Stimulated activated naive CD8-positive, alpha-beta T cell treated with anti-CD3 and anti-CD28 coated beads, Interleukin-15, Interleukin-2, amounts not matched to agents 100 U/mL and 50 U/mL, for 24 hours (primary cell): ENCODE measurements at regions not wholly inside any gene's neighbourhood (a gene's known extent, or its start where the extent isn't known, plus 50 kb on each side); places are given as distances from the start of the nearest gene placed in this dataset.

Experiments
- ATAC-seq: fragments of 150-1000 bp; cut with Tn5 transposase; one replicate; pipeline ENCODE4 v1.10.0; 2021
- DNase-seq: peaks from one replicate; pipeline ENCODE4 v3.0.0; 2021

DNA sequence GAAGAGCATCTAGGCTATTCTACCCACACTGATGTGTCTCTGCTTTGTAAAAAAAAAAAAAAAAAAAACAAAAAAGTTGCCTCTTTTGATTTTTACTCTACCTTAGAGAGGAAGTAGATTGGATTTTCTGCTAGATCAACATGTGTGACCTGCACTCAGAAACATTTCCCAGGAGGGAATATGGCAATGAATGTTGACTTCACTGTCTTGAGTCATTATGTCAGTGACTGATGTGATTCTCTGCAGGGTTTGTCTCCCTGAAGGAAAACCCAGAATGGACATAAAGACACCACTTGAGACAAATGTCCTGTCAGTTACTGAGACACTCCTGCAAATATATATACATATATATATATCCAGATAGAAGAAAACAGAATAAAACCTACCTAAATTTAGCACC, 370.3 kb downstream of the BMPER start:
- DNase-seq (no peak), ATAC-seq (no peak)

DNA sequence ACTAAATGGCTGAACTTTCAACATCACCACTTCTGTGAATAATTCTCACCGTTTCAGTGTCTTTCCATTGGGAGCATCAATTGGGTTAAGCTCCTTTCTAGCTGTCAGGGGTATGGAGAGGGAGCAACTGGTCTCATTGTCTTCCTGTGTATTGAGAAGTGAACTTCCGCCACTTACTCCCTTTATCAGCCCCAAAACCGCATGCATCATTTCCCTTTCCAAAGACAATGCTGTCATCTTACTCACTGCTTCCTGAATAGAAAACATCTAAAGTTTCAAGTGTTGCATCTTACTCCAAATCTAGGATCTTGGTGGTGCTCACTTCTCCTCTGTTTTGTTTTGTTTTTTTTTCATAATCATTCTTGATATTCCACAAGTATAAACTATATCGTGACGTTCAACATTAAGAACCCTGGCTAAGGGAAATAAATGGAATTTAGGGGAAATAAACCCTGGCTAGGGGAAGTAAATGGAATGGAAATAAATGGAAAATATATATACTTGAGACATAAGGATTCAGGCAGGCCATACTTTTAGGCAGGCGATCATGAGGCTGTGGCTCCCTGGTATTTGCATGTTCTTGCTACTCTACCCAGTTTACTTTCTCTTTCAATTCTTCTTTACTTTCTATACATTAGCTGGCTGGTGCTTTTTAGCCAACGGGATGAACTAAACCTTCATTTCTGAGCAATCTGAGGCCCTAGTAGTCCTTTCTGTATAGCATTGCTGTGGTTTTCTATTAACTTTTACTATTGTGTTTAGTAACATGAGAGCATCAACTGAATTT, 371.9 kb downstream of the BMPER start:
- ATAC-seq (no peak), DNase-seq (no peak)

DNA sequence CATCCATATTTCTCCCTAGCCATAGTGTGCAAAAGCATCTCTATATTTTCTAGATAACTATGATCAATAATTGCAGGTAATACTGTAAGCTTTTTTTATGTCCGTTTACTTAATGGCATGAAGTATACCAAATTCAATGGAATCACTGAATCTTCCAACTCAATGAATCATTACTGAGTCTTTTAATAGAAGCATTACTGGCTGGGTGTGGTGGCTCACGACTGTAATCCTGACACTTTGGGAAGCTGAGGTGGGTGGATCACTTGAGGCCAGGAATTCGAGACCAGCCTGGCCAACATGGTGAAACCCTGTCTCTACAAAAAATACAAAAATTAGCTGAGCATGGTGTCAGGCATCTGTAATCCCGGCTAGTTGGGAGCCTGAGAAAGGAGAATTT, 372.5 kb downstream of the BMPER start:
- ATAC-seq = no peak
- DNase-seq = no peak

DNA sequence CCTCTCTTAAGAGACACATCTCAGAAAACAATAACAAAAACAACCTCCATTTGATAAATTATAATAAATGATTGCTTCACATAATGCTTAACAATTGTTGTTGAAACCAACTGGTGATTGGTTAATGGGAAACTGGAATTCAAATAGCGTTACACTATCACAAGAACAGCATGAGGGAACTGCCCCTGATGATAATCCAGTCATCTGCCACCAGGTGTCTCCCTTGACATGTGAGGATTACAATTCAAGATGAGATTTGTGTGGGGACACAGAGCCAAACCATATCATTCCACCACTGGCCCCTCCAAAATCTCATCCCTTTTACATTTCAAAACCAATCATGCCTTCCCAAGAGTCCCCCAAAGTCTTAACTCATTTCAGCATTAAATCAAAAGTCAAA, 375.9 kb downstream of the BMPER start:
- DNase-seq (no peak), ATAC-seq (no peak)

DNA sequence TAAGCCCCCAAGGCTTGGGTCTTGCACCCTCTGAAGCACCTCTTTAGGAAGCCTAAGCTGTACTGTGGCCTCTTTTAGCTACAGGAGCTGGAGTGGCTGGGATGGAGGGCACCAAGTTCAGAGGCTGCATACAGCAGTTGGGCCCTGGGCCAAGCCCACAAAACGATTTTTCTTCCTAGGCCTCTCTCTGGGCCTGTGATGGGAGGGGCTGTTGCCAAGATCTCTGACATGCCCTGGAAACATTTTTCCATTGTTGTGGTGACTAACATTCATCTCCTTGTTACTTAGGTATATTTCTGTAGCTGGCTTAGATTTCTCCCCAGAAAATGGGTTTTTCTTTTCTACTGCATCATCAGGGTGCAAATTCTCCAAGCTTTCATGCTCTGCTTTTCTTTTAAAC, 375.7 kb upstream of the NPSR1 start:
- DNase-seq (no peak), ATAC-seq (no peak)

DNA sequence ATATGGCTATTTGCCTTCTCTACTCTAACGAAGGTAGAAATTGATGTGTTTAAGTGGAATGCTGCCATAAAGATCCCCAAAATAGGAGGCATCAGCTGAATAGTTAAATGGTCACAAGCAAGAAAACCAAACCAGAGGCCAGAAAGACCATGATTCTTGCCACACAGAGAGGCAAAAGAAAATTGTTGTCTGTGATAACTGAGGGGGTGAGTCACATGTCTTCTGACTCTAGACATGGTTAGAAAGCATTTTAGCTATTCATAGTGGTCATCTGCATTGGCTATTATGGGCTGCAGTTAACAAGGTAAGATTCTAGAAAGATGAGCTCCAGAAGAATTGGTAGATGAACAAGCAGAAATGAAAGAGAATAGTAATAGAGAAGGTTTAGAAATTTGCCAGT, 361.4 kb upstream of the NPSR1 start:
- DNase-seq = no peak
- no peak for ATAC-seq

DNA sequence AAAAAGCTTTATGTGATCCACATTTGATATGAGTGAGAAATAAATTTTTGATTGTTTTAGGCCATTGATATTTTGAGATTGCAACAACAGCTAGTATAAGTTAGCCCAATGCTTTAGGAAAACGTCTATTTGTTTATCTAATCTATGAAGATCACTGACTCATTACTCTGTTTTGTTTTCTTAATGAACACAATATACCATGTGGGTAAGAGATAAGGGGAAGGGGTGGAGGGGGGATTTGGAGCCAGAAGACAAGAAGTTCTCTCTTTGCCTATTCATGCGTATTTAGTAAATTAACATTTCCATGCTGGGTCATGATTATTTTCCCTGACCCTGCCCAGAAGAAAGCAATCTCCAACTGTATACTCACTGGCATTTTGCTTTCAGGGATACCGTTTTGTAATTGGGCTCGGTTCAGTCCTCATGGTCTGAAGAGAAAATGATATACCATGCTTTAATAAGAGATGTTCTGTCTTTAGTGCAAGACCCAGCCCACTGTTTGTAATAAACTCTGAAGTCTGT, 359.5 kb upstream of the NPSR1 start:
- no peak for ATAC-seq

DNA sequence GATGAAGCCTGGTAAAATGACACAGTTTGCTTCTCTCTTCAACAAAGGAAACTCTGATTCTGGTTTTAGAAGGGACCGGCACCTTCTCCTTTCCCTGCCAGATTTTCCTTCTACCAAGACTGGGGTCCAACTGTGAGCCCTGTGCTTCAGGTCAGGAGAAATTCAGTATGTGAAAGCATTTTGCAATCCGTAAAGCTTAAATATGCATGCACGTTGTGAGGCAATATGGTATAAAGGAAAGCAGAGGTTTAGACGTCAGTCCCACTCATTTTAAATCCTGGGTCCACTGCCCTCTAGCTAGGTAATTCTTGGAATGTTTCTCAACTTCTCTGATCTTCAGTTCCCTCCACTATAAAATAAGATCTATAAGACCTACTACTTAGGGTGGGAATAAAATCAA, 359.0 kb upstream of the NPSR1 start:
- no peak for ATAC-seq
- DNase-seq = no peak

More for the DNA sequence above, 359.5 kb upstream of the NPSR1 start:
- no peak for DNase-seq

DNA sequence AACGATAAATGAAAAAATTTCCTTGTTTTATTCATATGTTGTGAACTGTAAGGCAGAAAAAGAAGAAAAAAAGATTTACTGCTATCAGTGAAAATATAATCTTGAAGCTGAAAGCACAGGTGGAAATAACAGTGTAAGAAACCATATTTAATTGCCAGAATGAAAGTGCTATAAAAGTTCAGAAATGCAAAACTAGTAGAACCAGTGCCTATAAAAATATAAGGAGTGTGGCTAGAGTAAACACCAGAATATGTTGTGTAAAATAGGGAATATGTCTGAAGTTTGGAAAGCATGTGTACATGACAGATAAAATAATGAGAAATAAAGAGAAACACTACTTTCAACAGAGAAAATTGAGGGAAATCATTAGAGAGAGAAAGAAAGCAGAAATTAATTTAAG, 350.5 kb upstream of the NPSR1 start:
- DNase-seq = no peak
- no peak for ATAC-seq

DNA sequence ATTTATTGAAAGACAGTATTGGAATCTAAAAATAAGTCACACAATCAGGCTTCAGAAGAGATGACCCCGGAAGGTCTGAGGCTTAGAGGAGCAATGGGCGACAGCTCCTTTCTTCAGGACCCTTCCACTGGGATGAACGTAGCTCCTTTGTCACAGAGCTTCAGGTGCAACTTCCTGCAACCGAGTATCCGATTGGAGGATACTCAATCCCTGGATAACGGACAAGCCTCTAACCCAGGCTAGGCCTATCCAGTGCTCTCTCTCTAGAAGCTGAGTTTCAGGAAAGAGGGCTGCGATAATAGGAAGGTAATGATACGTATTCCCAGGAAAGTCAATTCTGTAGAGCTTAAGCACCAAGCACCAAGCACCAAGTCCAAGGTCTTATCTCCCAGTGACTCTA, 349.4 kb upstream of the NPSR1 start:
- no peak for DNase-seq
- ATAC-seq = no peak

DNA sequence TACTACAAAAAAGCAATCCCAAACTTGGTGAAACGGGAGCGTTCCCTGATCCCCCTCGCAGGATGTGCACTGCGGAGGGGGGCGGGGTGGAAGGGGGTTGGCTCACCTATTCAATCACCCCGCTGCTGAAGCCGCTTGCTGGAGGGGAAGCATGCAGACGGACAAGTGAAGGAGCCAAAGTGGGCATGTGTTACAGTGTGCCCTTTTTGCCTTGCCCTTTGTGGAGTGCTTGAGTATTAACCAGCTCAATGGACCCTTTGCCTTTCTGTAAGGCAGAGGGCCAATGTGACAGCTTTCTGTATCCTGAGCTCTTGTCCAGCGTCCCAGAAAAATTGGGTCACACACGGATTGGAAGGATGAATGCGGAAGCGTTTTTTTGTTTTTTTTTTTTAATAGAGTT, 348.9 kb upstream of the NPSR1 start:
- DNase-seq = no peak
- ATAC-seq = no peak

DNA sequence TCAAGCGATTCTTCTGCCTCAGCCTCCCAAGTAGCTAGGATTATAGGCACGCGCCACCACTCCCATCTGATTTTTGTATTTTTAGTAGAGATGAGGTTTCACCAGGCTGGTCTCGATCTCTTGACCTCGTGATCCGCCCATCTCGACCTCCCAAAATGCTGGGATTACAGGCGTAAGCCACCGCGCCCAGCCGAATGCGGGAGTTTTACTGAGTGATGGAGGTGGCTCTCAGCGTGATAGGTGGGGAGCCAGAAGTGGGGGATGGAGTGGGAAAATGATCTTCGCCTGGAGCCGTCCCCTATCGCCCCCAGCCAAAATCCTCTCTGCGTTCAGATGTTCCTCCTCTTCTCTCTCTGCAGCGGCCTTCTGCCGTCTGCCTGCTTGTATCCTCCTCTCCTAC, 348.4 kb upstream of the NPSR1 start:
- ATAC-seq = no peak
- DNase-seq = no peak

DNA sequence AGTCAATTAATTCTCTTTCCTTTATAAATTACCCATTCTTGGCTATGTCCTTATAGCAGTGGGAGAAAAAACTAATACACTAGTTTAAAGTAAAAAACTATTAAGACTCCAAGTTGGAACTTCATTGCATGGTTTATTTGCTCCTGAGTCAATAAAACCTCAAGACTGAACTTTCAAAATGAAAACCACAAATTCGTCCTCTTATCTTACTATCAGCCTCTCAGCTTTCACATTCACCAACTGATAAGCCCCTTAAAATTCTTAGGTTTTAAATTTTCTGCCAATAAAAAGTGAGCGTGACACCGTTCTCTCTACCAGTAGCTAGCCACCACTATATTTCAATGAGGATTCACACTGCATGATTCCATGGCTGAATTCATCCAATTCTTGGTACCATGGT, 346.4 kb upstream of the NPSR1 start:
- ATAC-seq (no peak), DNase-seq (no peak)

DNA sequence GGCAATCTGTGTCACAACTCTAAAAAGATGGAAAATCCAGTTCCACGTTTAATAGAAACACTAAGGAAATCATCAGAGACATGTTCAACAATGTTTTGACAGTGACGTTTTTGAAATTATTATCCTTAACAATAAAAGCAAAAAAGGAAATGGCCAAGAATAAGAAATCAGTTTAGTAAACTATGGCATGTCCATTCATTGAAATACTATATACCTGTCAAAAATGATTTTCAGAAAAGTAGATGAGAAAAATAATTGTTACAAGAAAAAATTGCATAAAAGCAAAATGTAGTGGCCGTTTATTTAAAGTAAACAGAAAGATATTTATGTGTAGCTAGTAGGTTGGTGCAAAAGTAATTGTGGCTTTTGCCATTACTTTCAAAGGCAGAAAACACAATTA, 345.4 kb upstream of the NPSR1 start:
- no peak for ATAC-seq

DNA sequence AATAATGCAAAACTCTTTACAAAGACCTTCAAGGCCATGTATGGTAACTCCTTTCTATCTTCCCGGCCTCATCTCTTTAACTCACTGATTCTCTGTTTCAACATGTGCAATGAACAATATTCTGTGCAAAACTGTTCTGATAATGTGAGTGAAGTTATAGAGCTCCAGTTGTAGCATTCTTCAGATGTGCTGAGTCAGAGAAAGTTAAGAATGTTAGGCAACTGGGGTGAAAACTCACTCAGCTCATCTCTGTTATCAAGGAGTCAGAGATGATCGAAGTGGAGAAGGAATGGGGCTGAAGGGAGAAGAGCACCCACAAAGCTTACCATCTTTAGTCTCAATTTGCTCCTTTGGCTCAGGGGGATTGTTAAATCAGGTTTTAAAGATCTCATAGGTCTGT, 344.7 kb upstream of the NPSR1 start:
- DNase-seq (no peak), ATAC-seq (no peak)

More for the DNA sequence above, 345.4 kb upstream of the NPSR1 start:
- DNase-seq = no peak

DNA sequence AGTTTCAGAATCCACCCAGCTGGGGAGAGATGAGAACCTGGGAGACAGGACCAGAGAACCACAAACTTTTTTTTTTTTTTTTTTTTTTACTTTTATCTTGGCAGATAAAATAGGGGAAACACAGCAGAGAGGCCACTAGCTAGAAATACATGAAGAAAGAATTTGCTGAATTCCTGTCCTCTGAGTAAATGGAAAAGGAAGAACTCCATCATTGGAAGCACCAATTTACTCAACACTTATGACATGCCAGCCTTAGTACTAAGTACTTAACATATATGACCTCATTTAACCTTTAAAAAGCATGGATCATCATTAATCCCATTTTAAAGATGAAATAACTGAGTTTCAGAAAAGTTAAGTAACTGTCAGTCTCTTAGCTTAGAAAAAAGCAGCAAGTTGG, 343.0 kb upstream of the NPSR1 start:
- DNase-seq = no peak

DNA sequence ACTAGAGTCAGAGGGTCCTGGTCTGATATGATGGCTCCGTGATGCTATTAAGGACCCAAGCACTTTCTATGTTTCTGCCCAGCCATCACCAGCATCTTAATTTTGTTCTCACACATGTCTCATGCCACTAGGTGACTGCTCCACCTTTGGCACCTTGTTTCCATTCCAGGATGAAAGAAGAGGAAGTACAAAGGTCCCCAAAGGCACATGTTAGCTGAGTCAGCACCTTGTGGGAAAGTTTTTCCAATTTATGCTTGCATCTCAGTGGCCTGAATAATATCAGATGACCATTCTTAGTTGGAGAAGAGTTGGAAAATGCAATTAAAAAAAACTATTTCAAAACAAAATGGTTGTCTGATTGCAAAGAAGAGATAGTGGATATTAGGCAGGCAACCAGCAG, 341.0 kb upstream of the NPSR1 start:
- ATAC-seq (no peak), DNase-seq (no peak)

More for the DNA sequence above, 343.0 kb upstream of the NPSR1 start:
- no peak for ATAC-seq

DNA sequence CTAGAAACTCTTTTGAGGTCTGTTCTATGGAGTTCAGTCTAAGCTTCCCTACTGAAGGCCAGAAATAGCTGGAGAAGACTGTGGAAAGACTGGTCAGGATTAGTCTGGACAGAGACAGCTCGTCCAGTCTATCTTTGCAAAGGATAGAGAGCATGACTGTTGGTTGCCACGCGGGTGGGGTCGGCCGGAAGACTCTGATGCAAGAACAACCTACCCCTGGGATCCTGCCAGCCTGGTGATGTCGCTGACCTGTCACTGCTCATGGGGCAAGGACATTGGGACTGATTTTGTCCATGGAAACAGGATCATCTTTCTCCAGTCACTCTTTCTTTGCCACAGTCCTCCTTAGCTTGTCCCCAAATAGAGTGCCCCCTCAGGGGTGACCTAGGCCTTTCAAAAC, 337.6 kb upstream of the NPSR1 start:
- ATAC-seq (no peak), DNase-seq (no peak)

DNA sequence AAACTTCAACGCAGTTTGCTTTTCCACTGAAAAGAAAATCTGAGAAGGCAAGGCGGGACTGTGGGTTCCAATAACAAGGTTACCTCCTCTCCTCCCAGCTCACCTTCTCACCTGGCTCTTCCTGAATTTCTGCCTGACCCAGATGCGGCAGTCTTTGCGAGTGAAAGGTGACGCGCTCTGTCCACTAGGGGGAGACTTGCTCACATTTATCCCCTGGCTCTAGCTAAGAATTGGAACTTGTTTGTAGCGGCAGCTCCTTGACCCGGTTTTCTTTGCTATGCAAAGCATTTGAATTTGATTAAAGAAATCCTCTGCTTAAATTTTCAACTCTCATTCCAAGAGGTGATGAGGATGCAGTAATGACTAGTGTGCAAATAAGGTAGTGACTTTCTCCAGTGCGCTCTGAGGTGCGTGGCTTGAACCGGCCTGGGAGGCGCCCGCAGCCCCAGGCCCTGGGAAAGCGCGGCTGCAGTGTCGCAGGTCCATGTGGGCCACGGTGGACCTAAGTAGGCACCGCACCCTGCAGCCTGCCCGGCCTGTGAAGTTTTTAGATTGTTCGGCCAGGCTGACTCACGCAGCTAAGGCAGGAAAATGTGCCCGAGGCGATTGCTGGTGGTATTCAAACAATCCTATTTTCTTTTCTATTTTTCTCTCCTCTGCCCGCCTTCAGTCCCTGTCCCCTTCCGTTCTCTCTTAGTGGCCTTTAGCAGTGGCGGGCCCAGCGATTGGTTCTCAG, 336.9 kb upstream of the NPSR1 start:
- DNase-seq (peak; percentile 31), ATAC-seq (peak; percentile 59)

DNA sequence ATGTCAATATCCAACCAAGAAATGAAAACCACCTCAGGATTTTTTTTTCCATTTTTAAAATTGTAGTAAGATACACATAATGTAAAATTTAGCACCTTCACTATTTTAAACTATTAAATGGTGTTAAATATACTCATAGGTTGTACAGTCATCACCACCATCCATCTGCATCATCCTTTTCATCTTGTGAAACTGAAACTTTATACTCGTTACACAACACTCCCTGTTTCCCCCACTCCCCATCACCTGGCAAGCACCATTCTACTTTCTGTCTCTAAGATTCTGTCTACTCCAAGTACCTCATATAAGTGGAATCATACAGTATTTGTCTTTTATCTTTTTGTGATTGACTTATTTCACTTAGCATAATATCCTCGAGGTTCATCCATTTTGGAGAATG, 335.2 kb upstream of the NPSR1 start:
- DNase-seq = no peak
- ATAC-seq = peak; percentile 49

DNA sequence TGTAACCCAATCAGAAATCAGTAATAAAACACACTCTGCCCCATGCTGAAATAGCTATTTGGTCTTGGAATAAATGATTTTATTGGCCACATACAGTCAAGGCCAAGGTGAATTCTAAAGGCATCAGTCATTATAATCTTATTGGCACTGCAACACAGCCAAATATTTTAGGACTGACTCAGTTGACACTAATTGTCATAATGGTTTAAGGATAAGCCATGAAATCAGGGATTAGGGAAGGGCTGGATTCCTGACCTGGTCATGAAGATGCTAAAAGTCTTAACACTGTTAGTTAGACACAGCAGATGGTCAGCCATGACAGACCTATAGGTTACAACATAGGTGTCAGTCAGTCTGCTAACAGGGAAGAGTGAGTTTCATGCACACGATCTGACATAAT, 330.3 kb upstream of the NPSR1 start:
- ATAC-seq = no peak
- DNase-seq = no peak

DNA sequence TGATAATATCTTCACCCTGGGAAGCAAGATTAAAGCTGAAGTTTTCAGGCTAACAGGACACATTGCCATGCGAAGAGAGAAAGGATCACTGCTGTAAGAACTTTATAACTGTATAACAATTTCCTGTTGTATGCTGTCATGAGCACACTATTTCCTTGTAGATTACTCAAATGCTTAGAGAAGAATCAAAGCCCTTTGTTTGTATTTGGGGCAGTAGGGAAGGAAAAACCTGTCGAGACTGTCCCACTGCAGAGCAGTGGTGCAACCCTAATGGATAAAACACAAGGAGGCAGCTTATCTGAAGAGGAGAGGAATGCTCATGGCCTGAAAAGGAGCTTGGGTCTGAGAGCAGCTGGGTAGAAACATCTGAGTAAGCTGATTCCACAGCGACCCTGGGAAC, 327.7 kb upstream of the NPSR1 start:
- DNase-seq (no peak), ATAC-seq (no peak)

DNA sequence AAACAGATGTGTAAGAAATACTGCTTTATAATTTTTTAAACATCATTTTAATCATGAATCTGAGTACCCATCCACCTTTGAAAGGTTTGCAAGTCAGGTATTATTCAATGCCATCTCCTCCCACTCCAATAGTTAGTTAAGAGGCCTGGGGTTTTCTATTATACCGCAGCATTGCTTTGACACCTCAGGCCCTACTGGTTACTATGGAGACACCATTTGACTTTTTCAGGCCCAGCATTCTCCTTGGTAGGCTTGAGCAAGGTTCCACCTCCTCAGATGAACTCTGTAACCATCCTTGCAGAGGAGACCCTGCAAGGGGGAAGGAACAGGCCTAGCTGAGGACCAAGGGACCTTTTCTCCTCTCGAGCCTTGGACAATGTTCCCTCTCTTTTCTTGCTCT, 326.9 kb upstream of the NPSR1 start:
- DNase-seq = no peak

DNA sequence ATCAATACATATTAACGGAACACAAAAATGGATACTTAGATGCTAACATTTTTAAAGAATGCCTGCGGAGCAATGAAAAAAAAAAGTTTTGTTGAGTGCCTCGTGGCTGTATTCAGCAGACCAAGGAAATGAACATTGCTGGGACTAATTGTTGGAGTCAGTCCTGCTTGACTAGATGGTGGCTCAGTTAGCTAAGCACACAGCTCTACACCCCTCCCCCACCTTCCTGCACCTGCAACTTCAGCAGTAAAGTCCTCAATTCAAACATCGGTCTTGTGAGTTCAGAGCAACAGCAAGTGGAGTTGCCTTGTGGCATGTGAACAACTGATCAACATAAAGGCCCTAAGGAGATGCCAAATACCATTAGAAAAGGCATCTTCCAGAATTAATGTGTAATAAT, 326.0 kb upstream of the NPSR1 start:
- no peak for ATAC-seq
- no peak for DNase-seq

More for the DNA sequence above, 326.9 kb upstream of the NPSR1 start:
- no peak for ATAC-seq
